Astrocyte (in vitro differentiated cells and primary cell): ENCODE measurements at regions not wholly inside any gene's neighbourhood (a gene's known extent, or its start where the extent isn't known, plus 50 kb on each side); places are given as distances from the start of the nearest gene placed in this dataset.

ENCODE experiments used
- DNase-seq: peaks from one replicate; pipeline ENCODE4 v3.0.0-alpha.2; 2010; ENCODE audit warnings: low read depth
- FAIRE-seq: peaks from 2 replicates; lab custom pipeline; 2011; peaks lifted over from hg19 to GRCh38; lab: Jason Lieb, UNC
- H2AFZ ChIP-seq: 2 replicates; pipeline ENCODE4 v1.6.0; 2012; ENCODE audit warnings: low read depth, low read length, inconsistent platforms
- H3K27ac ChIP-seq: 2 replicates; pipeline ENCODE4 v1.5.1; 2011; ENCODE audit warnings: low read depth, low read length, inconsistent platforms
- H3K27me3 ChIP-seq: 2 replicates; pipeline ENCODE4 v1.6.0; 2011; ENCODE audit warnings: low read length, inconsistent platforms; ENCODE audit not compliant: insufficient read depth
- H3K36me3 ChIP-seq: 2 replicates; pipeline ENCODE4 v1.5.1; 2011; ENCODE audit warnings: low read length, inconsistent platforms; ENCODE audit not compliant: insufficient read depth
- H3K4me1 ChIP-seq: 2 replicates; pipeline ENCODE4 v1.5.1; 2011; ENCODE audit warnings: low read length, inconsistent platforms; ENCODE audit not compliant: insufficient read depth
- H3K4me2 ChIP-seq: 2 replicates; pipeline ENCODE4 v1.6.0; 2012; ENCODE audit warnings: low read length, inconsistent platforms
- H3K4me3 ChIP-seq: 2 replicates; pipeline ENCODE4 v1.5.1; 2011; ENCODE audit warnings: low read depth, mild to moderate bottlenecking, low read length, inconsistent platforms; ENCODE audit not compliant: insufficient read depth
- H3K79me2 ChIP-seq: 2 replicates; pipeline ENCODE4 v1.6.0; 2012; ENCODE audit warnings: mild to moderate bottlenecking, low read length, inconsistent platforms; ENCODE audit not compliant: insufficient read depth
- H3K9ac ChIP-seq: 2 replicates; pipeline ENCODE4 v1.6.0; 2012; ENCODE audit warnings: mild to moderate bottlenecking, low read length, inconsistent platforms
- H3K9me3 ChIP-seq: 2 replicates; pipeline ENCODE4 v1.5.1; 2012; ENCODE audit warnings: low read depth, mild to moderate bottlenecking, low read length, inconsistent platforms; ENCODE audit not compliant: insufficient read depth
- H4K20me1 ChIP-seq: 2 replicates; pipeline ENCODE4 v1.6.0; 2012; ENCODE audit warnings: low read length, inconsistent platforms; ENCODE audit not compliant: insufficient read depth
- H3K27ac Mint-ChIP-seq: one replicate; pipeline ENCODE4 v1.8.0; 2021; ENCODE audit warnings: mild to moderate bottlenecking, mixed read lengths; ENCODE audit not compliant: unreplicated experiment
- H3K27me3 Mint-ChIP-seq: one replicate; pipeline ENCODE4 v1.8.0; 2021; ENCODE audit warnings: low read depth, mixed read lengths; ENCODE audit not compliant: unreplicated experiment
- H3K36me3 Mint-ChIP-seq: one replicate; pipeline ENCODE4 v1.8.0; 2021; ENCODE audit warnings: low read depth, mixed read lengths; ENCODE audit not compliant: unreplicated experiment
- H3K4me1 Mint-ChIP-seq: one replicate; pipeline ENCODE4 v1.8.0; 2021; ENCODE audit warnings: low read depth, mixed read lengths; ENCODE audit not compliant: unreplicated experiment
- H3K4me3 Mint-ChIP-seq: one replicate; pipeline ENCODE4 v1.8.0; 2021; ENCODE audit warnings: mild to moderate bottlenecking, moderate library complexity, mixed read lengths; ENCODE audit not compliant: unreplicated experiment
- H3K9me3 Mint-ChIP-seq: one replicate; pipeline ENCODE4 v1.8.0; 2021; ENCODE audit warnings: mild to moderate bottlenecking, mixed read lengths; ENCODE audit not compliant: unreplicated experiment
- EZH2 ChIP-seq: IDR thresholded peaks from 2 replicates; pipeline ENCODE4 v1.6.1; 2012; ENCODE audit warnings: mild to moderate bottlenecking, low read length, inconsistent platforms; ENCODE audit not compliant: insufficient read depth
- TF ChIP-seq, protein P1 (sequence below): IDR thresholded peaks from 2 replicates; pipeline ENCODE4 v1.5.1; 2011; ENCODE audit warnings: low read depth, mild to moderate bottlenecking, inconsistent platforms, low read length, moderate library complexity; ENCODE audit not compliant: insufficient read depth

DNA sequence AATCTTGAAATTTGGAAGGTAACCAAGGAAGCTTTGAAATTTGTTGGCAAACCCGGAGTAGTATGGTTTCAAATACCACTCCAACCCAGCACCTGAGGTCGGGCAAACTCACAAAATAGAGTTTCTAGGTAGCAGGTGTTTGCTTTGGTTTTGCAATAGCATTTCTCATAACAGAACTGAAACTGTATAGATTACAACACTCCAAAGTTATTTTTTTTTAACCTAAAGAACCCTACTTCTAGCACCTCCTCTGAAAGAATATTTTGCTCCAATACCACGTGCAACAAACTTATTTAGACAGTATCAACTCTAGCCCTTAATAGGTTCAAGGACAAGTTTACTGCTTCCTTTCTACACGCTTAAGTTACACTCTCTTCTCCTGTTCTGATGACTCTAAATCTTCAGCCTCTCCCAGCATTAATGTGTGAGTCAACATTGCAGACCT lies 178.5 kb upstream of the FMN2 start:
- H3K36me3 Mint-ChIP-seq: no peaks in the 10 kb centered on the region
- Histone ChIP-seq H4K20me1 (no peaks in the 10 kb centered on the region), H3K4me2 (no peak overlapping the region), H3K4me3 (no peak overlapping the region), H3K36me3 (no peaks in the 10 kb centered on the region), H3K4me1 (peaks cover 11% of the 10 kb centered on the region), H3K9ac (no peak overlapping the region), H2AFZ (no peak overlapping the region), H3K27ac (no peak overlapping the region), H3K27me3 (no peaks in the 10 kb centered on the region), H3K79me2 (no peaks in the 10 kb centered on the region), H3K9me3 (no peaks in the 10 kb centered on the region)
- H3K4me3 Mint-ChIP-seq: no peak overlapping the region
- FAIRE-seq (no peak), DNase-seq (no peak)
- H3K9me3 Mint-ChIP-seq: no peaks in the 10 kb centered on the region
- peaks cover 8% of the 10 kb centered on the region for H3K4me1 Mint-ChIP-seq
- H3K27me3 Mint-ChIP-seq: no peaks in the 10 kb centered on the region
- no peak for TF ChIP-seq EZH2
- TF ChIP-seq, protein P1, sequence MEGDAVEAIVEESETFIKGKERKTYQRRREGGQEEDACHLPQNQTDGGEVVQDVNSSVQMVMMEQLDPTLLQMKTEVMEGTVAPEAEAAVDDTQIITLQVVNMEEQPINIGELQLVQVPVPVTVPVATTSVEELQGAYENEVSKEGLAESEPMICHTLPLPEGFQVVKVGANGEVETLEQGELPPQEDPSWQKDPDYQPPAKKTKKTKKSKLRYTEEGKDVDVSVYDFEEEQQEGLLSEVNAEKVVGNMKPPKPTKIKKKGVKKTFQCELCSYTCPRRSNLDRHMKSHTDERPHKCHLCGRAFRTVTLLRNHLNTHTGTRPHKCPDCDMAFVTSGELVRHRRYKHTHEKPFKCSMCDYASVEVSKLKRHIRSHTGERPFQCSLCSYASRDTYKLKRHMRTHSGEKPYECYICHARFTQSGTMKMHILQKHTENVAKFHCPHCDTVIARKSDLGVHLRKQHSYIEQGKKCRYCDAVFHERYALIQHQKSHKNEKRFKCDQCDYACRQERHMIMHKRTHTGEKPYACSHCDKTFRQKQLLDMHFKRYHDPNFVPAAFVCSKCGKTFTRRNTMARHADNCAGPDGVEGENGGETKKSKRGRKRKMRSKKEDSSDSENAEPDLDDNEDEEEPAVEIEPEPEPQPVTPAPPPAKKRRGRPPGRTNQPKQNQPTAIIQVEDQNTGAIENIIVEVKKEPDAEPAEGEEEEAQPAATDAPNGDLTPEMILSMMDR: no peak
- H3K27ac Mint-ChIP-seq: no peak overlapping the region

DNA sequence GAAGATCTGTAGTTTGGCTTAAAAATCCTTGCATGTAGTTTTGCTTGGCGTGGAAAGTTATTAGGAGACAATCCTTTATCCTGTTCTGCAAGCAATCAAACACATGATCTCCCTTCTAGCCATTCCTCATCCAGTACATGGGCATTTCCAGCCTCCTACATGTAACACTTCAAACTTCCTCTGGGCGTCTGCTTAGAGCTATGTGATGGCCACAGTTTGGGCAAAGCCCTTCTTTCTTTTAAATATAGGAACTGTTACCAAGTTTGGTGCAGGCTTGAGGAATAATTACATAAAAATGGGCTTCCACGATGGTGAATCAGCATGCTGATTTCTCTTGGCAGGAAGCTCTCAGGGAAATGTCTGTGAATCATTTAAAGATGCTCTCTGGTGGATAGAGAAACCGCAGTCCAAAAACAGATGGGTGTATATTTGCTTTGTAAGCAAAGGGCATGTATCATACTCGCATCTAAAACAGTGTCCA lies 176.9 kb upstream of the FMN2 start:
- peak; percentile 86 for DNase-seq
- peaks cover 8% of the 10 kb centered on the region for H3K4me1 Mint-ChIP-seq
- H3K4me3 Mint-ChIP-seq: no peak overlapping the region
- H3K4me1 ChIP-seq: peaks cover 11% of the 10 kb centered on the region
- no peak overlapping the region for H3K27ac Mint-ChIP-seq
- H3K36me3 Mint-ChIP-seq: no peaks in the 10 kb centered on the region
- H3K4me2 ChIP-seq: peak overlapping the region; percentile 14
- no peaks in the 10 kb centered on the region for H3K9me3 Mint-ChIP-seq
- no peak overlapping the region for H3K9ac ChIP-seq
- no peak overlapping the region for H3K4me3 ChIP-seq
- no peaks in the 10 kb centered on the region for H3K27me3 ChIP-seq
- FAIRE-seq: peak; percentile 94
- H3K9me3 ChIP-seq: no peaks in the 10 kb centered on the region
- H3K27ac ChIP-seq: no peak overlapping the region
- H3K79me2 ChIP-seq: no peaks in the 10 kb centered on the region
- TF ChIP-seq, protein P1: peak; percentile 24
- TF ChIP-seq EZH2: no peak
- no peaks in the 10 kb centered on the region for H4K20me1 ChIP-seq
- H3K36me3 ChIP-seq: no peaks in the 10 kb centered on the region
- H3K27me3 Mint-ChIP-seq: no peaks in the 10 kb centered on the region
- H2AFZ ChIP-seq: no peak overlapping the region

DNA sequence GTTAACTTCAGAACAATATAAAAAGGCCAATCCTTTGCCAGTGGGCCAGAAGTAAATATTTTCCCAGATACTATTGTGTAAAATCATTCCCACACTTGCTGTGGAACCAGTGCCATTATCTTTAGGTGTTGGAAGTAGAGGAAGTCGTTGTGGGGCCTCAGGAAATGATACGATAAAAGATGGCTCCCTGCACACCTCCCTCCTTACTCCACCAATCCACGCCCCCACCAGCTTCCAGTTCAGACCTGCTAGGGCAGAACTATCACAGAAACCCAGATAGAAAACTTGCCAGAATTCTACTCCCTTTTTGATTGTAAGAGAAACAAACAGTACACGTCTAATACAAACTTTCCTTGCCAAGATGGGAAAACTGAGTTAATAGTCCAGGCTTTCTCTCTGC lies 173.0 kb upstream of the FMN2 start:
- Mint-ChIP-seq H3K27me3 (no peaks in the 10 kb centered on the region), H3K9me3 (no peaks in the 10 kb centered on the region), H3K36me3 (no peaks in the 10 kb centered on the region), H3K27ac (no peak overlapping the region), H3K4me3 (no peak overlapping the region), H3K4me1 (peaks cover 11% of the 10 kb centered on the region)
- no peak for DNase-seq
- H3K4me3 ChIP-seq: no peak overlapping the region
- H4K20me1 ChIP-seq: no peaks in the 10 kb centered on the region
- H3K9ac ChIP-seq: no peak overlapping the region
- no peaks in the 10 kb centered on the region for H3K79me2 ChIP-seq
- no peaks in the 10 kb centered on the region for H3K36me3 ChIP-seq
- H2AFZ ChIP-seq: no peak overlapping the region
- H3K27ac ChIP-seq: no peak overlapping the region
- H3K9me3 ChIP-seq: no peaks in the 10 kb centered on the region
- no peaks in the 10 kb centered on the region for H3K27me3 ChIP-seq
- no peak overlapping the region for H3K4me2 ChIP-seq
- TF ChIP-seq EZH2: no peak
- TF ChIP-seq, protein P1: no peak
- H3K4me1 ChIP-seq: peaks cover 12% of the 10 kb centered on the region
- FAIRE-seq: no peak
